ENCODE measurements at regions not wholly inside any gene's neighbourhood (a gene's known extent, or its start where the extent isn't known, plus 50 kb on each side); places are given as distances from the start of the nearest gene placed in this dataset.

GRCh38 chr5:103648086-103648485 lies 85.5 kb upstream of the NUDT12 start:
- DNase-seq (ENCODE audit: low read depth in 2 of 2) = no peak

- DNase-seq (ENCODE audit: low read depth in 2 of 2) = no peak
Observed at GRCh38 chr5:103646698-103647614, 84.4 kb upstream of the NUDT12 start.

- no peak for DNase-seq (ENCODE audit: low read depth in 2 of 2)
Observed at GRCh38 chr5:103645816-103646215, 83.2 kb upstream of the NUDT12 start.

DNA sequence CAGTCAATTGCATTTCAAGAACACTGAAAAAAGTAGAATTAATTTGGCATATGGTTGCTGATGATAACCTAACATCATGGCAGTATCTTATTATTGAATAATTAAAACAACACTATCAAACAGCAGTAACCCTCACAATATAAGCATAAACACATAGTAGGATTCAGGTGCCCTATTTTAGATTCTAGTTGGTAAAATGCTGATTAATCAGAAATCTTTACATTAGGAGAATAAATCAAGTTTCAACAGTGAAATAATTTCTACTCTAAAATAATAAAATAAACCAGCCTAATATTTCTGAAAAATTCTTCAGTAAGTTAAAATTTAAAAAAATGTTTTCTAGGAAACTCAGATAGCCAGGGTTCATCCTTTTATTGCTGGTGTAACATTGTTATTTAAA lies 76.4 kb upstream of the NUDT12 start:
- no peak for DNase-seq (ENCODE audit: low read depth in 2 of 2)

- no peak for DNase-seq (ENCODE audit: low read depth in 2 of 2)
Observed at GRCh38 chr5:103624675-103625074, 62.1 kb upstream of the NUDT12 start.

DNA sequence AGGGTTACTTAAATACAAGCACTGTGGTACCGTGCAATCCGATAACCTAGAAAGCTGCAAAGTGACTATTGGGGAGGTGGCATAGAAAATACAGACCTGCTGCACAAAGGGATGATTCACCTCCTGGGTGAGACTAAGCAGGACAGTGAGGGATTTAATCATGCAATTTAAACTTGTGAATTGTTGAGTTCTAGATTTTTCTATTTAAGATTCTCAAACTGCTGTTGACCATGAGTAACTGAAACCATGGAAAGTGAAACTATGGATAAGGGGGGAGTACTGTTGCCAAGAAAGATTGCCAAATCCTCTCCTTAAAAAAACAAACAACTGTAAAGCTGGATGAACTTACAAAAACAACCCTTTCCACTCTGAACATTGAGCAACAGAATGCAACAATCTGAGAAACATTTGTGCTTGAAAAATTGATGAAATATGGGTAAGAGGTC lies 61.5 kb upstream of the NUDT12 start:
- DNase-seq (ENCODE audit: low read depth in 2 of 2) = no peak

GRCh38 chr5:103623425-103623824 lies 60.8 kb upstream of the NUDT12 start:
- DNase-seq (ENCODE audit: low read depth in 2 of 2) = no peak

DNA sequence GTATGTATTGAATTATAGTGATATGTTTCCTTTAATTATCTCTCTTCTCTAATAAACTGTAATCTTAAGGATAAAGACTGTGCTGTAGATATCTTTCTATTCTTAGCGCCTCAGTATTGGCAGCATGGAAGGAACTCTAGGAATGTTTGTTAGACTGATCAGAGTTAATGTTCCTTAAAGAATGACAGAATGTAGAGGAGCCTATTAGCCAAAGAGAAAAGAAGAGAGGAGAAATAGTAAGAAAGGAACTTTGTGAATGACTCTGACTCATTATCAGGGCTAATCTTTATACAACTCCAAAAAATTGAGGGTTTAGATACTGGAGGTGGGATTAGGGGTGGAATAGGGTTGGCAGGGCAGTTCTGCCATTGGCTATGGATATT lies 59.0 kb upstream of the NUDT12 start:
- no peak for DNase-seq (ENCODE audit: low read depth in 2 of 2)

DNA sequence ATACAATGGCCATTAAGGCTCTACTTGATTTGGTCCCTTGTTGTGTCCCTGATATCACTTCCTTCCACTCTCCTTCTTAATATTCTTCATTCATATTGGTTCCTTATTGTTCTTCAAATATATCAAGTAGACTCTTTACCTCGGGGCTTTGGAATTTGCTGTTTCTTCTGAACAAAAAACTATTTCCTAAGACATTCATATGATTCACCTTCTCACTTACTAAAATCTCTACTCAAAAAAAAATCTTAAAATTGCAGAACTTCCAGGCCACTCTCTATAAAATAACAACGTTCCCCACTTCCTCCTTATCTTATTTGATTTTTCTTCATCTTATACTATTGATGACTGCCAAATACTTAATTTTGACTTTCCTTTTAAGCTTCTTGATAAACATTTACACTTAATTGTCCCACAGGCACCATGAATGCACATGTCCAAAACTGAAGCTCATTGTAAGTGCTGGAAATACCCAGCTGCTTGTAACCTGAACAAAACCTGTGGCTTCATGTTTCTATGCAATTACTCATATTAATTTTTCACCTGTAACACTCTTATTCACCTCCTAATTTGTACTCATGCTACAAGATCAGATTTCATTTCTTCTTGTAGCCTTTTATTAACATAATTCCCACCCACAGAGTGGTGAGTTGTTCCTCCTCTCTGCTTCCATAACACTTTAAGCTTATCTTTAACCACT lies 58.4 kb upstream of the NUDT12 start:
- no peak for DNase-seq (ENCODE audit: low read depth in 2 of 2)

GRCh38 chr5:103617913-103618312 lies 55.3 kb upstream of the NUDT12 start:
- no peak for DNase-seq (ENCODE audit: low read depth in 2 of 2)

- DNase-seq (ENCODE audit: low read depth in 2 of 2) = no peak
Observed at GRCh38 chr5:103617090-103617489, 54.5 kb upstream of the NUDT12 start.

DNA sequence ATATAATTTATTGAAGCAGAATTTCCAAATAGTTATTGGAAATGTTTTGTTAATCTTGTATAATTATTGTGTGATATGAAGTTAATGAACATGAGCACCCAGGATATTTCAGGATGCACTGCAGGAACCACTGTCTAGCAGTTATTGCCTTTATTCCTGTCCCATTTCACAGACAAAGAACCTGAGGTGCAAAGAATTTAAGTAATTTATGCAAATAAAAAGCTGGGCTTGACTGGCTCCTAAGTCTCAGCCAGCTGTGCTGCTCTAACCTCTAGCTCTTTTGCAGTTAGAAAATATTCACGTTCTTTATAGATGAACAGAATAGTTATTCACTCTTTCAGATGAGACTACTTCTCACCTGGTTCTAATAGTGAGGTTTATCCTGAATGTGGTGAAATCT lies 50.0 kb upstream of the NUDT12 start:
- DNase-seq (ENCODE audit: low read depth in 2 of 2) = no peak

Data from stimulated activated CD4-positive, alpha-beta T cell treated with anti-CD3 and anti-CD28 coated beads, Interleukin-12 subunit alpha, Interleukin-12 subunit beta, amount 100 ng/mL, for 24 hours (primary cell).